ENCODE measurements at regions not wholly inside any gene's neighbourhood (a gene's known extent, or its start where the extent isn't known, plus 50 kb on each side); places are given as distances from the start of the nearest gene placed in this dataset.

- TF ChIP-seq CTCF (conservative IDR thresholded peaks at IDR 0.05 in 1 of 2, IDR thresholded peaks at IDR 0.05 in 1 of 2; ENCODE audit: extremely low read depth in 1 of 2, insufficient read depth in 1 of 2, low read depth in 1 of 2, low read length in 2 of 2) (peak; percentile 85 to 97), EZH2 (IDR thresholded peaks at IDR 0.05; ENCODE audit: borderline replicate concordance, low read length) (no peak)
These were observed 52.8 kb upstream of the TENM4 start for GRCh38 chr11:79493555-79494171.

Data from mammary epithelial cell (primary cell).